Common myeloid progenitor, CD34-positive (primary cell): ENCODE measurements at regions not wholly inside any gene's neighbourhood (a gene's known extent, or its start where the extent isn't known, plus 50 kb on each side); places are given as distances from the start of the nearest gene placed in this dataset.

Source experiments
- CTCF ChIA-PET: fragments of 350-600 bp; sonication (Branson Sonifier 250); formaldehyde crosslinking; loops from one replicate; lab custom pipeline; 2021; ENCODE audit warnings: antibody characterized with exemption; lab: Charles Lee
- POLR2A ChIA-PET: fragments of 350-600 bp; sonication (Branson Sonifier 250); formaldehyde crosslinking; loops from one replicate; lab custom pipeline; 2021; ENCODE audit warnings: antibody characterized with exemption; lab: Charles Lee
- DNase-seq, 3 donors: peaks; one replicate each; pipeline versions ENCODE4 v3.0.0 to v3.0.0-alpha.2; 2013
- H3K27ac ChIP-seq, 2 experiments: 1 replicate in 1 of 2; 2 replicates in 1 of 2; pipeline ENCODE4 v1.7.0; 2013; ENCODE audit warnings: inconsistent platforms in 2 of 2, low read length in 2 of 2, mild to moderate bottlenecking in 2 of 2, low read depth in 1 of 2, moderate library complexity in 1 of 2; ENCODE audit not compliant: severe bottlenecking in 2 of 2, insufficient read depth in 1 of 2, poor library complexity in 1 of 2
- H3K27me3 ChIP-seq, 5 experiments: replicated peaks in 2 of 5; 1 replicate in 3 of 5; 2 replicates in 2 of 5; pipeline versions ENCODE4 v1.6.1 to v1.7.0; 2013; ENCODE audit warnings: low read length in 4 of 5, mild to moderate bottlenecking in 2 of 5, moderate library complexity in 2 of 5, inconsistent platforms in 1 of 5; ENCODE audit not compliant: insufficient read depth in 5 of 5, control insufficient read depth in 4 of 5
- H3K36me3 ChIP-seq, 4 experiments: 1 replicate in 2 of 4; 2 replicates in 2 of 4; pipeline versions ENCODE4 v1.6.1 to v1.7.0; 2013; ENCODE audit warnings: low read length in 3 of 4, control low read depth in 1 of 4, mild to moderate bottlenecking in 1 of 4; ENCODE audit not compliant: control insufficient read depth in 4 of 4, insufficient read depth in 4 of 4
- H3K4me1 ChIP-seq, 4 experiments: 1 replicate in 3 of 4; 2 replicates in 1 of 4; pipeline versions ENCODE4 v1.6.1 to v1.7.1; 2013; ENCODE audit warnings: low read length in 3 of 4, mild to moderate bottlenecking in 3 of 4, control low read depth in 1 of 4, inconsistent platforms in 1 of 4, moderate library complexity in 1 of 4; ENCODE audit not compliant: control insufficient read depth in 4 of 4, insufficient read depth in 4 of 4; ENCODE audit errors: control extremely low read depth in 1 of 4
- H3K4me3 ChIP-seq, 7 experiments: 1 replicate in 4 of 7; 2 replicates in 3 of 7; pipeline versions ENCODE4 v1.5.1 to v1.7.0; 2013; ENCODE audit warnings: mild to moderate bottlenecking in 7 of 7, low read length in 6 of 7, moderate library complexity in 6 of 7, inconsistent platforms in 2 of 7, low read depth in 2 of 7, control low read depth in 1 of 7; ENCODE audit not compliant: insufficient read depth in 4 of 7, control insufficient read depth in 1 of 7; ENCODE audit errors: extremely low read depth in 1 of 7
- H3K9me3 ChIP-seq, 5 experiments: 1 replicate in 4 of 5; 2 replicates in 1 of 5; pipeline versions ENCODE4 v1.6.1 to v1.7.1; 2013; ENCODE audit warnings: low read length in 4 of 5, mild to moderate bottlenecking in 2 of 5, inconsistent platforms in 1 of 5, low read depth in 1 of 5, moderate library complexity in 1 of 5; ENCODE audit not compliant: control insufficient read depth in 4 of 5, insufficient read depth in 2 of 5; ENCODE audit errors: control extremely low read depth in 1 of 5
- WGBS: methylation state at CpG from one replicate; pipeline ENCODE4 v1.1.5; 2013; ENCODE audit not compliant: insufficient coverage; 5-methylcytosine and 5-hydroxymethylcytosine counted together

DNA sequence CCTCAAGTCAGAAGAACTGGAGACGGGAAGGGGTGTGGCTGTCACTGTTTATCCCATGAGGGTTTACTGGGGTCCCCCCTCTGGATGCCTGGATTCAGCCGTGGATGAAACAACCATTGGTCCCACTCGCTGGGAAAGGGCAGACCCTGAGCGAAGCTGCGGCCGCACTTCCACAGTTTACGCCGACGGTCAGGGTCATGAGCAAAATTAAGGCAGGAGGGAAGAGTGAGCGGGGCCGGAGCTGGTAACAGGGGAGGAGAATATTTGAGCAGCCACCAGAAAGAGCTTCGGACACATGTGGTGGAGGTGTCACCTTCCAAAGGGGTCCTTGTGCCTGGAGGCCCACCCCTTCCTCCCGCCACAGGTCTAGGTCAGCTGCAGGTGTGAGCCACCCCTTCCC lies 344.9 kb downstream of the BRD1 start:
- H3K27me3 ChIP-seq, result peaks cover 0 to 39% (median 16%) of the 10 kb centered on the region in 5 experiments
- DNase-seq, result no peak
- no peak overlapping the region for H3K4me3 ChIP-seq
- no peak overlapping the region for H3K27ac ChIP-seq
- no peaks in the 10 kb centered on the region for H3K36me3 ChIP-seq
- peaks cover 0 to 9% (median 5%) of the 10 kb centered on the region in 4 experiments for H3K4me1 ChIP-seq
- H3K9me3 ChIP-seq, result peaks cover 0 to 3% (median 0%) of the 10 kb centered on the region in 5 experiments
- 85% methylated on average over 12 of the region's 13 CpGs for WGBS
- ChIA-PET POLR2A (no interaction called here), CTCF (no interaction called here)

DNA sequence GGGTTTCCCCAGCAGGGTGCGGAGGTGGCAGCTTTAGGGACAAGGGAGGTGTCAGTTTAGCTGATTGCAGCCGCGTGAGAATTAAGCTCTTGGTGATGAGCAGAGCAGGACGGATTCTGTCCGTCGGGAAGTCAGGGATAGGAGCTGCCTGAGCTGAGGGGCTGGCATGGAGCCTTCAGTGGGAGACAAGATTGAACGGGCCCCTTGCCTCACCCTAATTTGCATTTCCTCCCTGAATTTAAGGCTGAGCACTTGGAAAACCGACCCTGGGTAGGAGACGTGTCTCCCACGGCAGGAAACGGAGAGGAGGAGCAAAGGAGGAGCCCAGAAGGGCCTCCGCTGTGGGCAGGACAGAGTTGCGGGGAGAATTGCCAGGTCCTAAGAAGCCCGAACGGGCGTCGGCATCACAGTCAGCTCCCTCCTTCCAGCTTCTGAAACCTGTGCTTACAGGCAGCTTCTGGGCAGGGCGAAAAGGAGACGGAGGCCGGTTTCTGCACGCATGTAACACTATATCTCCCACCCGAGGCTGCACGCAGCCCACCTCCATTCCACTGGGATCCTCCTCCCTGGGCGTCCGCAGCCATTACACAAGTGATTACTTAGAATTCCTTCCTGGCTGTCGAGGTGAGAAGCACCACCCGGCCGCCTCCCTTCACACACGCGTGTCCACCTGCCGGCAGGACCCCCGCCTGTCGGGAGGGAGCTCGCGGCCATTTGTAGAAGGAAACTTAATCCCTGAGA lies 345.8 kb downstream of the BRD1 start:
- Histone ChIP-seq H3K9me3 (peaks cover 0 to 3% (median 0%) of the 10 kb centered on the region in 5 experiments), H3K36me3 (no peaks in the 10 kb centered on the region), H3K27me3 (peaks cover 0 to 39% (median 16%) of the 10 kb centered on the region in 5 experiments), H3K27ac (no peak overlapping the region), H3K4me3 (peak overlapping the region in 1 of 7 experiments; percentile 26), H3K4me1 (peaks cover 0 to 9% (median 5%) of the 10 kb centered on the region in 4 experiments)
- ChIA-PET POLR2A (no interaction called here), CTCF (no interaction called here)
- no peak for DNase-seq
- 43% methylated on average over 23 of the region's 35 CpGs for WGBS

DNA sequence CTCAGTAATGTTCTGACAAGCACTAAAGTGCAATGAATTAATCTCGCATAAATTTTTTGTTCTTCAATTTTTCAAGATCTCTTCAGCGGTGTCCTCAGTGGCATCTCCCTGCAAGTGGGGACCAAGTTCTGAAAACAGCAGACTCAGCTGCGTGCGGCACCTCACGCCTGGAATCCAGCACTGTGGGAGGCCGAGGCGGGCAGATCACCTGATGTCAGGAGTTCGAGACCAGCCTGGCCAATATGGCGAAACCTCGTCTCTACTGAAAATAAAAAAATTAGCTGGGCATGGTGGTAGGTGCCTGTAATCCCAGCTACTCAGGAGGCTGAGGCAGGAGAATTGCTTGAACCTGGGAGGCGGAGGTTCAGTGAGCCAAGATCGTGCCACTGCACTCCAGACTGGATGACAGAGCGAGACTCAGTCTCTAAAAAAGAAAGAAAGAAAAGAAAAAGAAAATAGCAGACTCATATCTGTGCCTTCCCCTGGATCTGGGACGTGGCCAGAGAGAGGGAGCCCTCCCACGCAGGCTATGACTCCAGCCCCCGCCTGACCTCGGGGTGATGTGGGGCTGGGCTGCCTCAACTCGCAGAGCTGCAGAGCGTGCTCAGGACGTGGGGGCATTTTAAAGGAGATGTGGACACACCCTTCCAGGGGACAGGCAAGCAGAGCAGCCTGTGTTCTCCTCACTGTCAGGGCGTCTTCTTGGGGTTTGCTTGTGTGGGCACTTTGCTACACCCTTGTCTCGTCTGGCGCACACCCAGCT lies 346.6 kb downstream of the BRD1 start:
- Histone ChIP-seq H3K4me1 (peaks cover 0 to 9% (median 5%) of the 10 kb centered on the region in 4 experiments), H3K36me3 (no peaks in the 10 kb centered on the region), H3K27me3 (peaks cover 0 to 39% (median 16%) of the 10 kb centered on the region in 5 experiments), H3K4me3 (no peak overlapping the region), H3K9me3 (peaks cover 0 to 3% (median 0%) of the 10 kb centered on the region in 5 experiments), H3K27ac (no peak overlapping the region)
- no peak for DNase-seq
- ChIA-PET POLR2A (no interaction called here), CTCF (no interaction called here)
- 89% methylated on average over 23 of the region's 23 CpGs for WGBS

DNA sequence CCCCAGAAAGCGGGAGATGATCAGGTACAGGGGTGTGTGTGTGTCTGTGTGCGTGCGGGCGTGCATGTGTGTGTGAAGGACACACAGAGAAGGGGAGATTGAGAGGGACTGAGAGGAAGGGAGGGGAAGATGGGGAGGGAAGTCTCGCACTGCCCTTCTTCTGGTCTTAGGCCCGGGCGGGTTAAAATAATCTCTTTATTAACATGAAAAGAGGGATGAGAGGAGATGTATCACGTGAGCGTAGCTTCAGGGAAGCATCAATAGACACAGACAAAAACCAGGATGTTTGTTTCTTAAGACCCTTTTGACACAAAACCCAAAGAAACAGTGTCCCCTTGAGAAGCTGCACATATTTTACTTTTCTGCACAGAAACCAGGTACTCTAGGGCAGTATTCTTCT lies 347.3 kb downstream of the BRD1 start:
- CTCF ChIA-PET, result no interaction called here
- H3K36me3 ChIP-seq, result no peaks in the 10 kb centered on the region
- peaks cover 0 to 39% (median 16%) of the 10 kb centered on the region in 5 experiments for H3K27me3 ChIP-seq
- H3K4me3 ChIP-seq, result no peak overlapping the region
- H3K4me1 ChIP-seq, result peaks cover 0 to 5% (median 2%) of the 10 kb centered on the region in 4 experiments
- 97% methylated on average over 4 of the region's 9 CpGs for WGBS
- peaks cover 0 to 3% (median 0%) of the 10 kb centered on the region in 5 experiments for H3K9me3 ChIP-seq
- H3K27ac ChIP-seq, result no peak overlapping the region
- no peak for DNase-seq
- POLR2A ChIA-PET, result no interaction called here

DNA sequence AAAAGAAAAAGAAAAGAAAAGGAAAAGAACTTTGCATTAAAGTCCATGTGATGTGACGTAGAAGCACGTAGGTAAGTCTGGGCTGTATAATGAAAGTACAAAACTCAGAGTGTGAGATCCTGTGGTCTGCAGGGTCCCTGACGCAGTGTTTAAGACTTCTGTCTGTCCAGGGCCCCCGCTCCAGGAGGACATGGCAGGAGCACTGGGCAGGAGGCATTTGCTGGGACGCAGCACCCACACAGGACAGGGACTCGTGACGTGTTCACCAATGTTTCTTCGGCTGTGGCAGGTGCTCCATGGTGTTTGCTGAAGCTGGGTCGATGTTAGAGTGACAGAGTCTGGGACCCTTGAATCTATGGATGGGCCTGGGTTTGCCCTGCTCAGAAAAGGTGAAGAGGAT lies 348.1 kb downstream of the BRD1 start:
- Histone ChIP-seq H3K36me3 (no peaks in the 10 kb centered on the region), H3K27ac (no peak overlapping the region), H3K4me3 (no peak overlapping the region), H3K9me3 (peaks cover 0 to 3% (median 0%) of the 10 kb centered on the region in 5 experiments), H3K4me1 (peaks cover 0 to 5% (median 2%) of the 10 kb centered on the region in 4 experiments), H3K27me3 (peaks cover 0 to 39% (median 16%) of the 10 kb centered on the region in 5 experiments)
- 95% methylated on average over 9 of the region's 9 CpGs for WGBS
- no peak for DNase-seq
- ChIA-PET CTCF (no interaction called here), POLR2A (no interaction called here)

DNA sequence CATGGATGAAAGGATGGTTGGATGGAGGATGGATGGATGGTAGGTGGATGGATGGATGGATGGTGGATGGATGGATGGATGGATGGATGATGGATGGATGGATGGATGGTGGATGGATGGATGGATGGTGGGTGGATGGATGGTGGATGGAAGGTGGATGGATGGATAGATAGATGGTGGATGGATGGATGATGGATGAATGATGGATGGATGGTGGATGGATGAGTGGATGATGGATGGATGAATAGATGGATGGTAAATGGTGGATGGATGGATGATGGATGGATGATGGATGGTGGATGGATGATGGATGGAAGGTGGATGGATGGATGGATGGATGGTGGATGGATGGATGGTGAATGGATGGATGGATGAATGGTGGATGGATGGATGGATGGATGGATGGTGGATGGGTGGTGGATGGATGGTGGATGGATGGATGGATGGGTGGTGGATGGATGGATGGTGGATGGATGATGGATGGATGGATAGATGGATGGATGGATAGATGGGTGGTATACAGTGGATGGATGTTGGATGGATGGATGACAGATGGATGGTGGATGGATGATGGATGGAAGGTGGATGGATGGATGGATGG lies 350.8 kb downstream of the BRD1 start:
- peaks cover 0 to 3% (median 0%) of the 10 kb centered on the region in 5 experiments for H3K9me3 ChIP-seq
- ChIA-PET POLR2A (no interaction called here), CTCF (no interaction called here)
- H3K36me3 ChIP-seq, result peaks cover 0 to 2% (median 0%) of the 10 kb centered on the region in 4 experiments
- no peak overlapping the region for H3K27ac ChIP-seq
- no peak for DNase-seq
- H3K4me3 ChIP-seq, result no peak overlapping the region
- peaks cover 0 to 3% (median under 1%) of the 10 kb centered on the region in 4 experiments for H3K4me1 ChIP-seq
- H3K27me3 ChIP-seq, result peaks cover 0 to 18% (median 7%) of the 10 kb centered on the region in 5 experiments
